NB4 (cell line): ENCODE measurements at regions not wholly inside any gene's neighbourhood (a gene's known extent, or its start where the extent isn't known, plus 50 kb on each side); places are given as distances from the start of the nearest gene placed in this dataset.

ENCODE experiments used
- CTCF ChIP-seq: IDR thresholded peaks from one replicate; pipeline ENCODE4 v1.5.1; 2012; ENCODE audit warnings: low read depth, low read length
- MAX ChIP-seq: IDR thresholded peaks from 2 replicates; pipeline ENCODE4 v1.6.1; 2011; ENCODE audit warnings: low read depth, low read length
- MYC ChIP-seq: IDR thresholded peaks from 2 replicates; pipeline ENCODE4 v1.6.1; 2011; ENCODE audit warnings: low read depth, low read length
- POLR2A ChIP-seq: IDR thresholded peaks from 2 replicates; pipeline ENCODE4 v1.6.1; 2011; ENCODE audit warnings: mild to moderate bottlenecking; ENCODE audit not compliant: insufficient read length; ENCODE audit errors: extremely low read depth

- TF ChIP-seq CTCF, result no peak
- no peak for TF ChIP-seq MAX
- no peak for TF ChIP-seq POLR2A
- no peak for TF ChIP-seq MYC
Observed at GRCh38 chr16:50938932-50939331, 197.0 kb downstream of the CYLD start.
